GM12873 (cell line): ENCODE measurements at regions not wholly inside any gene's neighbourhood (a gene's known extent, or its start where the extent isn't known, plus 50 kb on each side); places are given as distances from the start of the nearest gene placed in this dataset.

Source experiments
- CTCF ChIP-seq: IDR thresholded peaks from 2 replicates; pipeline ENCODE4 v1.5.1; 2012; ENCODE audit warnings: low read depth, mild to moderate bottlenecking, moderate library complexity, low read length, control low read depth; ENCODE audit not compliant: insufficient read depth; ENCODE audit errors: missing control alignments

- TF ChIP-seq CTCF, result no peak
These were observed 1804.6 kb downstream of the MAT2B start for GRCh38 chr5:165310031-165310430.

- no peak for TF ChIP-seq CTCF
These were observed 1816.5 kb downstream of the MAT2B start for GRCh38 chr5:165321912-165322311.

GRCh38 chr5:165325221-165325620 is 1819.8 kb downstream of the MAT2B start:
- no peak for TF ChIP-seq CTCF

- no peak for TF ChIP-seq CTCF
These were observed 1822.2 kb downstream of the MAT2B start for GRCh38 chr5:165327631-165328030.

GRCh38 chr5:165328846-165329245 is 1823.4 kb downstream of the MAT2B start:
- TF ChIP-seq CTCF, result no peak

GRCh38 chr5:165333623-165334022 is 1828.2 kb downstream of the MAT2B start:
- TF ChIP-seq CTCF, result no peak

GRCh38 chr5:165334201-165334600 is 1828.8 kb downstream of the MAT2B start:
- TF ChIP-seq CTCF, result no peak
